ENCODE measurements at regions not wholly inside any gene's neighbourhood (a gene's known extent, or its start where the extent isn't known, plus 50 kb on each side); places are given as distances from the start of the nearest gene placed in this dataset.

DNA sequence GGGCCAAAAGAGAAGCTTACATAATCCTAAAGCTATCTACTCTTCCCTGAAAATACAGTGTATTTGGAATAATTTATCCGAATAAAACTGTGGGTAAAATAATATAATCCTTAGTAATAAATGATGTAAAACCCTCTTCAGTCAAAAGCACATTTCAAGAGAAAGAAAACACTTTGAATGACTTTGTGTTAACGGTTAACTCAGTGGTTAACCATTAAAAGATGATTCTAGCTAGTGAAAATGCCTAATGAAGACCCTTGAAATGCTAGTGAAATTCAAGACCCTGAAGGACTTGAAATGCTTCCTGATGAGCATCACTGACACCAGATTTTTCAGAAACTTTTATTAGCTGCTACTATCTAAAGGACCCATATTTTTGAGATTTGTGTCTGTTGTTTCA lies 70.7 kb downstream of the COX7C start:
- TF ChIP-seq, protein P1, sequence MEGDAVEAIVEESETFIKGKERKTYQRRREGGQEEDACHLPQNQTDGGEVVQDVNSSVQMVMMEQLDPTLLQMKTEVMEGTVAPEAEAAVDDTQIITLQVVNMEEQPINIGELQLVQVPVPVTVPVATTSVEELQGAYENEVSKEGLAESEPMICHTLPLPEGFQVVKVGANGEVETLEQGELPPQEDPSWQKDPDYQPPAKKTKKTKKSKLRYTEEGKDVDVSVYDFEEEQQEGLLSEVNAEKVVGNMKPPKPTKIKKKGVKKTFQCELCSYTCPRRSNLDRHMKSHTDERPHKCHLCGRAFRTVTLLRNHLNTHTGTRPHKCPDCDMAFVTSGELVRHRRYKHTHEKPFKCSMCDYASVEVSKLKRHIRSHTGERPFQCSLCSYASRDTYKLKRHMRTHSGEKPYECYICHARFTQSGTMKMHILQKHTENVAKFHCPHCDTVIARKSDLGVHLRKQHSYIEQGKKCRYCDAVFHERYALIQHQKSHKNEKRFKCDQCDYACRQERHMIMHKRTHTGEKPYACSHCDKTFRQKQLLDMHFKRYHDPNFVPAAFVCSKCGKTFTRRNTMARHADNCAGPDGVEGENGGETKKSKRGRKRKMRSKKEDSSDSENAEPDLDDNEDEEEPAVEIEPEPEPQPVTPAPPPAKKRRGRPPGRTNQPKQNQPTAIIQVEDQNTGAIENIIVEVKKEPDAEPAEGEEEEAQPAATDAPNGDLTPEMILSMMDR (IDR thresholded peaks at IDR 0.05): no peak
- no peak for TF ChIP-seq POLR2A (IDR thresholded peaks at IDR 0.05)
